ENCODE measurements at regions not wholly inside any gene's neighbourhood (a gene's known extent, or its start where the extent isn't known, plus 50 kb on each side); places are given as distances from the start of the nearest gene placed in this dataset.
"Not testable (repeated sequence)": the region's sequence is repeated elsewhere in the genome, so short reads cannot be mapped to it uniquely, and the experiment has no call there.

DNA sequence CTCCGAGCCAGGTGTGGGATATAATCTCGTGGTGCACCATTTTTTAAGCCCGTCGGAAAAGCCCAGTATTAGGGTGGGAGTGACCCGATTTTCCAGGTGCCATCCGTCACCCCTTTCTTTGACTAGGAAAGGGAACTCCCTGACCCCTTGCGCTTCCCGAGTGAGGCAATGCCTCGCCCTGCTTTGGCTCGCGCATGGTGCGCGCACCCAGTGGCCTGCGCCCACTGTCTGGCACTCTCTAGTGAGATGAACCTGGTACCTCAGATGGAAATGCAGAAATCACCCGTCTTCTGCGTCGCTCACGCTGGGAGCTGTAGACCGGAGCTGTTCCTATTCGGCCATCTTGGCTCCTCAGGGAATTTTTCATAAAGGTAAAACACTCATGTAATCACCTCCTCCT lies 63.9 kb downstream of the RWDD3 start:
- DNase-seq (ENCODE audit: insufficient read length); FAIRE-seq: not testable (repeated sequence)

DNA sequence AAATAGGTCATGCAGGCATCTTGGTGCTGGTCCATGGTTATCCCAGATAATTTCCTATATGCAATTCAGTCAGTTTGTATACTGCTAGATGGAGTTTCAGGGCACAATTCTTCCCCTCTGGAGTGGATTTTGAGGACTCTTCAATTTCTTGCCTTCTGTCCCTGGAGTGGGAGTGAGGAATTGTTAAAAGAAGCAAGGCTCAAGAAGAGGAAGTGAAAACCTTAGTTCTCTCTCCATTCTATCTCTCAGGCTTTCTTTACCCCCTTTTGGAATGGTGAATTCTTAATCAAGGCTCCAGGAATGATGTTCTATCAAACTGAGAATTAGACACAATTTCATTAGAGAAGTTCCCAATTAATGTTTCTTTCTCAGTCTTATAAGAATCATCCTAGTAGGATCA lies 67.1 kb downstream of the RWDD3 start:
- FAIRE-seq = no peak
- no peak for DNase-seq (ENCODE audit: insufficient read length)
- no peak for TF ChIP-seq TAF1 (IDR thresholded peaks at IDR 0.05; ENCODE audit: borderline replicate concordance, low read depth, low read length)
- no peak for TF ChIP-seq POLR2A (IDR thresholded peaks at IDR 0.05; ENCODE audit: low read depth, low read length)
- no peak for TF ChIP-seq POLR2AphosphoS5 (IDR thresholded peaks at IDR 0.05; ENCODE audit: low read depth, low read length)

DNA sequence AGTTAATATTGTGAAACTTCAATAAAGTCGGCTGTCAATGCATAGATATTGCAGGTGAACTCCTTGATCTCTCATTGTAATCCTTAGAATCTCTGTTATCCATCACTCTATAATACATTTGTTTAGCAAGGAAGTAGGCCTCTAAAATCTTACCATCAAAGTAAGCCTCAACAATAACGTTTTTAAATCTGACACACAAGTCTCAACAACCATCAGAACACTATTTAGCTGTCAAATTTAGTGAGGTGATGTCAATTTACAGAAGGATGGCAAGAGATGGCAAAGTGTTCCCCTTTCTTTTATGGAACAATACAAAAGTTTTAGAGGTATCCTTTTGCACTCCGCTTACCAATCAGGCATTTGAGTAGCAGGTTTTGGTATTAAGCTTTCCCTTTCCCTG lies 67.6 kb downstream of the RWDD3 start:
- TF ChIP-seq POLR2AphosphoS5 (IDR thresholded peaks at IDR 0.05; ENCODE audit: low read depth, low read length) = no peak
- TF ChIP-seq TAF1 (IDR thresholded peaks at IDR 0.05; ENCODE audit: borderline replicate concordance, low read depth, low read length) = no peak
- no peak for TF ChIP-seq POLR2A (IDR thresholded peaks at IDR 0.05; ENCODE audit: low read depth, low read length)
- DNase-seq (ENCODE audit: insufficient read length) = no peak
- no peak for FAIRE-seq

- no peak for TF ChIP-seq POLR2A (IDR thresholded peaks at IDR 0.05; ENCODE audit: low read depth, low read length)
- no peak for TF ChIP-seq TAF1 (IDR thresholded peaks at IDR 0.05; ENCODE audit: borderline replicate concordance, low read depth, low read length)
- TF ChIP-seq POLR2AphosphoS5 (IDR thresholded peaks at IDR 0.05; ENCODE audit: low read depth, low read length) = no peak
- no peak for FAIRE-seq
- no peak for DNase-seq (ENCODE audit: insufficient read length)
These were observed 70.8 kb downstream of the RWDD3 start for GRCh38 chr1:95304803-95305202.

DNA sequence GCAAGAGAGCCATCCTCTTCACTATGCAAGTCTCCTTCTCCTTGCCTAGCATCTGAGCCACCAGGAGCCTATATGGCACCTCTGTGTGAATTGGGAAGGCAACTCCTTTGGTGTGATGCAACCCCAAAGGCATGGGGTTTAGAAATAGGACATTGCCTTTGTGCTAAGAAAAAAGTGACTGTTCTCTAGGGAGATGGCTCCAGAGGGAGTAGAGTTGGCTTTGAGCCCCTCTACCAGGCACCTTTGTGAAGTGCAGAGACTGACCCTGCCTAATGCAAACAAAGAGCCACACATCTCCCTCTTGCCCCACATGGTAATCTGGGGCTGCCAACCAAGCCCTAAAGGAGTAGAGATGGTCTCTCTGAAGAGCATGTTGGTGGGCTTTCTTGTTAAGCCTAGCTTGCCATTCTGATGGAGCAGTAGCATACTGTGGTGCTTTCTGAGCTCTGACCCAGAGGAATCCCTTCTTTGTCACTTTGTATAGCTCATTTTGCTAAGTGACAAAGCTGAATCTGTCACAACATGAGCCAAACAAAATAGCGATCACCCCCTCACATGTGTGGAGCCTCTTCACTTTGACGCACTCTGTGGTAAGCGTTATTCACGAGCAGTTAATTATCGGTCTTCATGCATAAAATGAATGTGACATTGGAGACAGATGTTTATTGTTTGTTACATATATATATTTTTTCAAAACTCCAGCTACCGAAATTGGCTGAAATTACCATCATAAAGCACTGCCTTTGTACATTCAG lies 74.4 kb downstream of the RWDD3 start:
- TF ChIP-seq POLR2AphosphoS5 (IDR thresholded peaks at IDR 0.05; ENCODE audit: low read depth, low read length) (no peak), POLR2A (IDR thresholded peaks at IDR 0.05; ENCODE audit: low read depth, low read length) (no peak), TAF1 (IDR thresholded peaks at IDR 0.05; ENCODE audit: borderline replicate concordance, low read depth, low read length) (no peak)
- DNase-seq (ENCODE audit: insufficient read length) (no peak), FAIRE-seq (no peak)

DNA sequence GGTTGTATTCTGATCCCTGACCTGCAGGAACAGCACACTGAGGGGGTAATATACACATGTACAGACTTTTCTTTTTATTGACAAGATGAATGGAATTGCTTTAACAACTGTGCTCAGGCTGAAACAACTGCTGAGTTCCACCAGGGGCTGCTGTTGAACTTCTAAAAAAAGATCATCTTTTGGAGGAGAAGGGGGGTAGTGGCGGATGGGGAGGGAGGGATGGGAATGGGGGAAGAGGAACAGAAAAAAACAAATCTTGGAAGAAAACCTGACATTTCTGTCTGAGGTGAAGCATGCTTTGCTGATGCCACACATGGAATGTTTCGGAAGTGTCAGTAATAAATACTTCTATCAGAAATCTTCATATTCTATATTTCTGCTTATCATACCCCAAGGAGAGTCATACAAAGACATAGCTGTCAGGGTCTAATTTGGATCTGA lies 75.0 kb downstream of the RWDD3 start:
- FAIRE-seq = no peak
- no peak for DNase-seq (ENCODE audit: insufficient read length)
- no peak for TF ChIP-seq POLR2AphosphoS5 (IDR thresholded peaks at IDR 0.05; ENCODE audit: low read depth, low read length)
- no peak for TF ChIP-seq POLR2A (IDR thresholded peaks at IDR 0.05; ENCODE audit: low read depth, low read length)
- TF ChIP-seq TAF1 (IDR thresholded peaks at IDR 0.05; ENCODE audit: borderline replicate concordance, low read depth, low read length) = no peak

- FAIRE-seq = no peak
- DNase-seq (ENCODE audit: insufficient read length) = no peak
- no peak for TF ChIP-seq TAF1 (IDR thresholded peaks at IDR 0.05; ENCODE audit: borderline replicate concordance, low read depth, low read length)
- TF ChIP-seq POLR2AphosphoS5 (IDR thresholded peaks at IDR 0.05; ENCODE audit: low read depth, low read length) = no peak
- TF ChIP-seq POLR2A (IDR thresholded peaks at IDR 0.05; ENCODE audit: low read depth, low read length) = no peak
These were observed 77.0 kb downstream of the RWDD3 start for GRCh38 chr1:95311014-95311413.

DNA sequence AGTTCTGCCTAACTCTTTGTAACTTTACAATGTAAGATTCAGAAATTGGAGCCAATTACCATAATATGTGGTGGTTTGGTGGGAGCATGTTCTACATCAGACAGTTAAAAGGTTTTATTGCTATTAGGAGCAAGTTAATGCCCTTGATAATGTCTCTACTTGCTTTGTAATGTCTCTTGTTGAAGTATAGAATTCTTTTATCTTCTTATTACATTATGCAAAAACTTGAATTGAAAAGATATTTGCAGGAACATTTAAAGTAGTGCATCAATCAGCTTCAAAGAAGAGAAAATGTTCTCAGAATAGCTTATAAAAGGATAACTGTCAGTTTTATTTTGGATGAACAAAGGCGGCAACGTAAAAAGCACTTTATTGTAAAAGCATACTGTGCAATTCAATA lies 77.8 kb downstream of the RWDD3 start:
- no peak for FAIRE-seq
- DNase-seq (ENCODE audit: insufficient read length) = no peak
- no peak for TF ChIP-seq TAF1 (IDR thresholded peaks at IDR 0.05; ENCODE audit: borderline replicate concordance, low read depth, low read length)
- no peak for TF ChIP-seq POLR2AphosphoS5 (IDR thresholded peaks at IDR 0.05; ENCODE audit: low read depth, low read length)
- TF ChIP-seq POLR2A (IDR thresholded peaks at IDR 0.05; ENCODE audit: low read depth, low read length) = no peak

GRCh38 chr1:95312181-95312580 lies 78.2 kb downstream of the RWDD3 start:
- TF ChIP-seq TAF1 (IDR thresholded peaks at IDR 0.05; ENCODE audit: borderline replicate concordance, low read depth, low read length) (no peak), POLR2A (IDR thresholded peaks at IDR 0.05; ENCODE audit: low read depth, low read length) (no peak), POLR2AphosphoS5 (IDR thresholded peaks at IDR 0.05; ENCODE audit: low read depth, low read length) (no peak)
- DNase-seq (ENCODE audit: insufficient read length) (no peak), FAIRE-seq (no peak)

- FAIRE-seq = no peak
- no peak for DNase-seq (ENCODE audit: insufficient read length)
- TF ChIP-seq POLR2AphosphoS5 (IDR thresholded peaks at IDR 0.05; ENCODE audit: low read depth, low read length) (no peak), TAF1 (IDR thresholded peaks at IDR 0.05; ENCODE audit: borderline replicate concordance, low read depth, low read length) (no peak), POLR2A (IDR thresholded peaks at IDR 0.05; ENCODE audit: low read depth, low read length) (no peak)
These were observed 79.5 kb downstream of the RWDD3 start for GRCh38 chr1:95313527-95313926.

DNA sequence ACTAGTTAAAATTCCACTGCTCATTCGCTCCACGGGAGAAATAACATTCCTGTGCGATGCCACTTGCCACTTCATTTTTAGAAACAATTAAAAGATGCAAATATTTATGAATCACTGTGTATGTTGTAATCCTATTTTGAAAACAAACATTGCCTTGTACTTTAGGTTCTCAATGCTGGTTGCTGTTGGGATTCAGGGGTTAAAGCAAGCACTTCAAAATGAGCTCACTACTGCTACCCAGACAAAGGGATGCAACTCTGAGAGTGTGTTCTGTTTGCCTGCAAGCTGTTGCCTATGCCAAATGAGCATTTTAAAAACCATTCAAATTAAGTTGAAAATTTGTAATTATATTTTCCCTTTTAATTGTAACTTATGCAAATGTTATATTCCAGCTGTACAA lies 87.5 kb downstream of the RWDD3 start:
- FAIRE-seq (no peak), DNase-seq (ENCODE audit: insufficient read length) (no peak)
- TF ChIP-seq TAF1 (IDR thresholded peaks at IDR 0.05; ENCODE audit: borderline replicate concordance, low read depth, low read length) = no peak
- no peak for TF ChIP-seq POLR2AphosphoS5 (IDR thresholded peaks at IDR 0.05; ENCODE audit: low read depth, low read length)
- TF ChIP-seq POLR2A (IDR thresholded peaks at IDR 0.05; ENCODE audit: low read depth, low read length) = no peak

GRCh38 chr1:95323123-95323522 lies 89.1 kb downstream of the RWDD3 start:
- no peak for TF ChIP-seq POLR2A (IDR thresholded peaks at IDR 0.05; ENCODE audit: low read depth, low read length)
- FAIRE-seq (no peak), DNase-seq (ENCODE audit: insufficient read length) (no peak)

DNA sequence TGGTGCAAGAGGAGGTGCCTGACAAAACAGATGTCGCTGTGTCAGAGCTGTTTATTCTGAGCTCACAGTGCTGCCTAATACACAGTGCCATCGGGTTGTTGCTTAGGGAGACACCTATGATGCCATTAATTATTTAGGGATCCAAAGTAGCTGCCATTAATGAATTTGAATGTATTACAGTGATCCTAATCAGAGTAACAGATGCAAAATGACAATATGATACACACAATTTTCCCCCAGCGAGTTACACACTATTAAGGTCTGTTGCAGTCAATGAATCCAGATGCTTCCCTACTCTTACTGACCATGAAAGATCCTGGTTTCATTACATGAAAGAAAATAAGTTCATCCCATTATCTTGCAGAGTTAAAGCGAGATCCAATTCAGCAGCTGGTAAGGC lies 91.3 kb downstream of the RWDD3 start:
- no peak for TF ChIP-seq POLR2AphosphoS5 (IDR thresholded peaks at IDR 0.05; ENCODE audit: low read depth, low read length)
- TF ChIP-seq TAF1 (IDR thresholded peaks at IDR 0.05; ENCODE audit: borderline replicate concordance, low read depth, low read length) = no peak
- TF ChIP-seq POLR2A (IDR thresholded peaks at IDR 0.05; ENCODE audit: low read depth, low read length) = no peak
- FAIRE-seq = no peak
- no peak for DNase-seq (ENCODE audit: insufficient read length)

All from GM12892 (cell line).